NOMO-1 treated with DMSO at 0.1 percent for 48 hours (cell line): ENCODE measurements at regions not wholly inside any gene's neighbourhood (a gene's known extent, or its start where the extent isn't known, plus 50 kb on each side); places are given as distances from the start of the nearest gene placed in this dataset.
"Not testable (repeated sequence)": the region's sequence is repeated elsewhere in the genome, so short reads cannot be mapped to it uniquely, and the experiment has no call there.

Experiments used
- DNase-seq: peaks from one replicate; lab custom pipeline; 2025; ENCODE audit not compliant: unreplicated experiment; lab: John Stamatoyannopoulos, UW

DNA sequence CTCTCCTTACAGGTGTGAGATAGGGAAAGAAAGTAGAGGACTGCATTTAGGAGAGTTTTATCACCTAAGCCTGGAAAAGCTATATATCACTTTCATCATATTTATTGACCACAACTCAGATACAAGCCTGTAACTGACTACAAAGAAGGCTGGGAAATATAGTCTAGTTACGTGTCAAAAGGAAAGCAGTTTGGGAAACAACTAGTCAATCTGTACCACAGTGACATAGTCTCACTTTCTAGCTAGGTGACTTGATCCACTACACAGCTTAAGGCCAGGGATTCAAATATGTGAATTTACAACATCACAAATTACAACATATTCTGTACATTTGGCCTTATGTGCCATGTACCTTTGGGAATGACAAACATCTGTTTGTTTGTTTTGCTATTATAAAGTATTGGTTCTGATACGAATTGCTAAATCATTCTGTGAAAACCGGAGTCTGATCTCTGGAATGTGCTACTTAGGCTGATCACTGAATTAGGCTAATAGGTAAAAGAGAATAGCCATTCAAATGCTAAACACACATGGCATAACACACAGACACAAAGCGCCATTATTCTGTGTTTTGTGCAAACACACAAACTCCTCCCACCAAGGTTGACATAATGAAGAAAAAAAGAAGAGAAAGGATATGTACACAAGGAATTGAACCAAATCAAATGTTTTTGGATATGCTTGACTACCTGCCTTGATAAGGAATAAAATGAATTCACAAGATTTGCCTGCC is 279.8 kb downstream of the DUSP6 start:
- DNase-seq: no peak

DNA sequence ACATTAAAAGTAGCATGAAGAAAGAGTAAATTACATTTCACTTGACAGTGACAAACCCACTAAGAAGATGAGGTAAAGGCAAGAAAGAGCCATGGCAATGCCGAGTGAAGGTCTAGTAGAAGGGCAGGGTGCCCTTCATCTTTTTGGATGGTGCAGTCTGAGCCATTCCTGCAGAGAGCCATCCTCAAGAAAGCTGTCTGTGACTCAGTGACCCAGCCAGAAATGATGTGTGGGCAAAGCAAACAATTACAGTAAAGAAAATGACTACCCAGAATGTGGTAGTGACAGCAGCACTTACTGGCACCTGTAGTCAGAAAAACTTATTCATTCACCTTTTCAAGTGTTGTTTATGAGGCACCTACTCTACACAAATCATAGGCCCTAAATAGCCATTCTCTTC is 281.7 kb downstream of the DUSP6 start:
- no peak for DNase-seq

DNA sequence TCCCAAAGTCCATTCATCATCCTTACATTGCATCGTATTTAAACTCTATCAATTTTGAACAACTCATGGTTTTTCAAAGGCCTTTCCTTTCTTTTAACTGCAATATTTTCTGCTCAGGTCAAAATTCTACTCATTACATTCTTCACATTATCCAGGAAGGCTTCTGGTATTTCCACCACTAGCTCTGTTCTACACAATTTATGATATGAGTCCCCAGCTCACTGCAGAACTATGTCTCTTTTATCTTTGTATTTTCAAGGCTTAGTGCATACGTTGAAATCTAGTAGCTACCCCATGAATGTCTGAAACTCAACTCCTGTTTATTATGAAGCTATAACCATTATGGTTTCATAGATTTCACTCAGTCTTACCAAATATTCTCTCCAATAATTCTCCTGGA is 282.9 kb downstream of the DUSP6 start:
- no peak for DNase-seq

DNA sequence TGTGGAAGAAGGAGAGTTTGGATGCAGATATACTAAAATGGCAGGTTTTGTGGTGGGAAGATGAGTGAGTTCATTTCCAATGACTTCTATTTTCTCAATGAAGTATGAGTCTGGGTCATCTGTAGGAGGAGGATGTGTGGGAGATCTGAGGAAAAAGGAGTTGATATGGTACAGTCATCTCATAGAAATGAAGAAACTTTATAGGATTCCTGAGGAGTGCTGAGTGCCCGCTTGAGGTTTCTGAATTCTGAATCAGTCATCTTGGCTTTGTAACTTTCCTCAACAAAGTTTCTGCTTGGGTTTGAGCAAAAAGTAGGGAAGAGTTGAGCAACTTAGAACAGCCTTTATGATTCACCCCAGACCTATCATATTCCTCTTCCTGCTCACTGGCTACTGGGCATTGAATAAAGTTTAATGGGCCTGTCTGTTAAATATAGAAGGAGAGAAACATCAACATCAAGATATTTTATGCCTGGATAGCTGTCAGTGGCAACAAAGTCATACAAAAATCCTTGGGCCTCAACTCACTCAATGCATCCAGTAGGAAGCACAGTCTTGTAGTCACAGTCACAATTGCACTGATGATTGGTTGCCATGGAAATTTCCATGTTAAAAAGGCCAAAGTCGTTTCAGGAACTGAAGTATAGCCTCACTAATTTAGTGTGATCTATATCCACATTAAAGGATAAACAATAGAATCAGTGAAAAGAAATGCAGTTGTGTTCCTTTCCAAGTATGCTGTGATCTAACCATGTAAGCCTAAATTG is 284.7 kb downstream of the DUSP6 start:
- no peak for DNase-seq

DNA sequence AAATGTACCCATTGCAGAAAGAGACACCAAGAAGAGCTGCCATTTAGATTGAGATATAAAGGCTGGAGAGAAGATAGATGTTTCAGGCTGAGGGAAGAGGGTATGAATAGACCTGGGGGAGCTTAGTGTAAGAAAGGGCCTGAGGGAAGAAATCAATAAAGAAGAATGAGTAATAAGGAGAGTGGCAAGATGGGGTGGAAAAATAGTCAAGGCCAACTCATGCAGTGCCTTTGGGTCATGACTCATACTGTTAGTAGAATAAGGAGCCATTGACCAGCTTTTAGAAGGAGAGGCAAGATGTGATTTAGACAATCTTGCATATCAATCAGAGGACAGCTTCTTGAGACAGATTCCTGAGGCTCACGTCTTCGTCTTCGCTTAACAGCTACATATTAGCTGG is 287.5 kb downstream of the DUSP6 start:
- DNase-seq: no peak

DNA sequence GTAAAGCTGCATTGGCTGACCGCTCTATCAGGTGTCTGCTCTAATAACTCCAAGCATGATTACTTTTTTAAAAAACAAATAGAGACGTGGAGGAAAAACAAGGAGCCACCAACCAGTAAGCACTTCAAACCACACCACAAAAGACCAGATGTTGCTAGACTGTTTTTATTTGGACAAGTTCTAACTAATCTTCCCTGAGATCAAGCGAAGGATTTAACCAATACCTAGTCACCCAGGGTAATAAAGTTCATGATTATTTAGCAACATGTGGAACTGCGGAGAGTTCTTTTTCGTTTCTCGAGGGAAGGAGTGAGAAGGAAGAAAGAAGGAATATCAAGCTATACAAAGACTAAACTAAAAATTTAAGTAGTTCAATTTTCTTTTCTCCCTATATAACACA is 288.1 kb downstream of the DUSP6 start:
- DNase-seq: no peak

DNA sequence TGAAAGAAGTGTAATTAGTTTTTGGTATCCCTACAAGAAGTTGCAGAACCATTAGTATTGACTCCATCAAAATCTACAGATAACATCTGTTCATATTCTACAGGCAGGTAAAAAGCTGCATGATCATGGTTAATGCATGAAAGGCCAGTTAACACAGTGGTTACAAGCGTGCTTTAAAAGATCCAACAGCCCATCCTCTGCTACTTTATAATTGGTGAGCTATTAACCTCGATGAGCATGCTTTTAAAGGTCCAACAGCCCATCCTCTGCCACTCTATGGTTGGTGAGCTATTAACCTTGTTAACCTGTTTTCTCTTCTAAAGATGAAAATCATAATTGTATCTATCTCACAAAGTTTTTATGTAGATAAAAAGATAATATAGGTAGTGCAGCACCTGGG is 289.3 kb downstream of the DUSP6 start:
- no peak for DNase-seq

DNA sequence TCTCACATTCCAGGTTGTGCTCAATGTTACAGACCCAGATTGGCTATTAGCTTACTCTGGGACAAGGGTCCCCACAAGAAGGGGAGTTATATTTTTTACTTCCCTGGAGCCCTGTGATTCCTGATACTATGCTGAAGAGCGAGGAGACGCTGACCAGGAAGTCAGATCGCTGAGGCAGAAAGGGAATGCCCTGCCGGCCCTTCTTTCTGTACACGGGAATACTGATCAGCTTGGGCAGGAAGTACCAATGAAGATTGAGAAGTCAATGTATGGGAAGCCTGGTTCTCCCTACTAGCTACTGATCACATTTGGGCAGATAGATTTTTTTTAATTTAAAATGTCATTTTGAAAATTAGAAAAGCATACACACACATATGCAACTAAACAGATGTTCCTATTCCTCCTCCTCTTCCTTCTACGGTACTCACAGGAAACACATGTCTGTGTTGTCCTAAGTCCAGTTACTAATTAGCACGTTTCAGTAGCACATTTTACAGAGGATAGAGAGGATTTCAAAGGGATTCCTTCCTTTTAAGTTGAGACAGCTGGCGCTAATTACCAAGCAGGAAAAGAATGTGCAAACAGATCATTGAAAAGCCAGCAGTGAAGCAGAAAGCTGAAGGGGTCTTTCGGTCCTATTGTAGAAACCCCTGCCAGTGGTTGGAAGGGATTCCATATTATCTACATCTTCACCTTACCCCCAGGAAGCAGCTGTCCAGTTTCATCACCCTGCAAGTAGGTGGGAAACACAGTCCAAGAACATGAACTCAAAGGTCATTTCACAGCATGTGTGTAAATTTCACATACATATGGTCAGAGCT is 292.4 kb downstream of the DUSP6 start:
- no peak for DNase-seq

DNA sequence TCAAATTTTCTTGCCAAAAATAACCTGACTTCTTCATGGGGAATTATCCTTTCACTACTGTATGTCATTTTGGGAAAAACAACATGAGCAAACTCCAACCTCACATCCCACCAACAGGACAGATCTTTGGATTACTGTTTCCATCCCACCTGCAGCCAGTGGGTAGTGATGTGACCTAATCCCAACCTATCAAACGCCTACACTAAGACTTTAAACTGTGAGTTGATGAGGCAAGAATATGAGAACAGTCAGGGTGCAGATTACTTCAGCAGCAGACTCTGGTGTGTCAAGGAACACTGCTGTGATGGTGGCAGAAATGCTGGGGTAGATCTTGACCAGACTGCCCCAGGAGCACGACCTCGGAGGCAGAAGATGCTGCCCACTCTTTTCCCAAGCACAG is 293.2 kb downstream of the DUSP6 start:
- no peak for DNase-seq

DNA sequence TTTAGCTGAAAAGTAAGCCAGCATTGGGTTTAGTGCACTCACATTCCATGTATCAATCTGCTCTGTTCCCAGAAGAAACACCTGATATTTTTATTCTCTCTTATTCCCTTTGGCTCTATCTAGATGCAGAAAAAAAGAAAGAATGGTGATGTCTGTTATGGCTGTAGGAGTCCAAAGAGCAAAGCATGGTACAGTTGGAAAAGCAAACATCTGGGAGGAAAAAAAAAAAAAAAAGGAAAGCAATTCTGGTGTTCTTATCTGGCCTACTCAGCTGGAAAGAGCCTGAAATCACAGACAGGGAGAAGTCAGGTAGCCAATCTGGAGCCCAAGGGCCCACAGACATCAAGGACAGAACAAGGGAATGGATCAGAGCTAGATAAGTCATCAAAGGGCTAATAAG is 293.9 kb downstream of the DUSP6 start:
- DNase-seq: no peak

DNA sequence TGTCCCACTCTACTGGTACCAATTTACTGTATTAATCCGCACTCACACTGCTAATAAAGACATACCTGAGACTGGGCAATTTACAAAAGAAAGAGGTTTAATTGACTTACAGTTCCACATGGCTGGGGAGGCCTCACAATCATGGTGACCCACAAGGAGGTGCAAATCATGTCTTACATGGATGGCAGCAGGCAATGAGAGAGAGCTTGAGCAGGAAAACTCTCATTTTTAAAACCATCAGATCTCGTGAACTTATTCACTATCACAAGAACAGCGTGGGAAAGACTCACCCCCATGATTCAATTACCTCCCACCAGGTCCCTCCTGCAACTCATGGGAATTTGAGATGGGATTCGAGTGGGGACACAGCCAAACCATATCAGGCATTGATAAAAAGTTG is 298.5 kb downstream of the DUSP6 start:
- not testable (repeated sequence) for DNase-seq

DNA sequence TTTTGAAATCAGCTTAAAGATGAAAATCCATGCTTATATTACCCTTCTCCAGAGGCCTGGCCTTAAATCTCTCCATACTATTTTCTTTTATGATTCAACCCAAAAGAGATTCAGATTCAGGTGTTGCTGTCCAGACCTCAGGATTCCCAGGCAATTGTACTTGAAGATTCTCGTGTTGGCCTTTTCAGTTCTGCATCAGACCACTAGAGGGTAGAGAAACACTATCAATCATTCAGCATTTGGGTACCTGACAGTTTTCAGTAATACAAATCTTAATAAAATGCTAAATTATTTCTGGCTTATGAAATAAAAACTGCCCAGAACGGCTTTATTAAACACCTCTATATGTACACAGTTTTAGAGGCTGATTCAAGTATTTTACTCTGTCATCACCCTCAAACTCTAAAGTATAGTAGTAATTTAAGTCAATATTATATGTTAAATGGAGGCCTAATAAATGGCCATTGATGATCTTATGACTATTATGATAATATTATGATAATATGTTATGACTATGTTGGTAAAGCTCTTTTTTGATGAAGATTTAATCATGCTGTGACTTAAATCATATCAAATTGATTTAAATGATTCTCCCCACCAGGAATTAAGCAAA is 301.1 kb downstream of the DUSP6 start:
- peak; percentile 37 for DNase-seq

DNA sequence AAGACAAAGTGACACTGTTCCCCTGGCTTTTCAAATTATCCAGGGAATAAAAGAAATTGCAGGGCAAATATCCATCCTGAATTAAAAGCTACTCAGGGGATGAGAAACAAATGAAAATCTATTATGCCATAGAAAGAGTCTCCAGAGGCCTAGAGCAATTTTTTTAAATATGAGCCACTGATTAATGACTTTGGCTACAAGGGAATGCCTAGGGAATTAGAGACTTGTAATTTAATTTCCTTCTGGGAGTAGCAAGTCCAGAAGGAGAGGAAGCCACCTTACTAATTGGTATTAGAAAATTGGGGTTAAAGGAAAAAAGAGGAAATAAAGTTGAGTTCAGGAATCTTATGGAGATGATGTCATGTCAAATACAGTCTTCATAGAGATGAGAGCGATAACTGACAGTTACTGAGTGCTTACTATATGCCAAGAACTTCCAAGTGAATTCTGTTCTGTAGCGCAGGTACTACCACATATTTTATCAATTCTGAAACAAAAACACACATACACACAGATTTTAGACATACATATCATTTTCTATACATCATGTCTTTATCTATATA is 304.4 kb downstream of the DUSP6 start:
- DNase-seq: no peak

DNA sequence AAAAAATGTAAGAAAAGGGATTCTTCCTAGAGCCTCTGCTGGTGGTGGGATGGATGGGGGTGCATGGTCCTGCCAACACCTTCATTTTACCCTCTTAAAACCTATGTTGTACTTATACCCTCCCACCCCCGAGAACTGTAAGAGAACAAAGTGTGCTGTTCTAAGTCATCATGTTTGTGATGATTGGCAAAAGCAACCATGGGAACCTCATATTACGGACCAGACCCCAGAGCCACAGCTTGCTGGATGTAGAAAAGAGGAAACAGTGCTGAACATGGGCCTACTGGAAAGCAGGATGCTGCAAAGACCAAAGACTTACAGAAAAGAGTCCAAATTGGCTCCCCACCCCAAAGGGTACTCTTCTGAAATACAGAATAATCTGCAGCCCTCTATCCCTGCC is 311.2 kb downstream of the DUSP6 start:
- no peak for DNase-seq

DNA sequence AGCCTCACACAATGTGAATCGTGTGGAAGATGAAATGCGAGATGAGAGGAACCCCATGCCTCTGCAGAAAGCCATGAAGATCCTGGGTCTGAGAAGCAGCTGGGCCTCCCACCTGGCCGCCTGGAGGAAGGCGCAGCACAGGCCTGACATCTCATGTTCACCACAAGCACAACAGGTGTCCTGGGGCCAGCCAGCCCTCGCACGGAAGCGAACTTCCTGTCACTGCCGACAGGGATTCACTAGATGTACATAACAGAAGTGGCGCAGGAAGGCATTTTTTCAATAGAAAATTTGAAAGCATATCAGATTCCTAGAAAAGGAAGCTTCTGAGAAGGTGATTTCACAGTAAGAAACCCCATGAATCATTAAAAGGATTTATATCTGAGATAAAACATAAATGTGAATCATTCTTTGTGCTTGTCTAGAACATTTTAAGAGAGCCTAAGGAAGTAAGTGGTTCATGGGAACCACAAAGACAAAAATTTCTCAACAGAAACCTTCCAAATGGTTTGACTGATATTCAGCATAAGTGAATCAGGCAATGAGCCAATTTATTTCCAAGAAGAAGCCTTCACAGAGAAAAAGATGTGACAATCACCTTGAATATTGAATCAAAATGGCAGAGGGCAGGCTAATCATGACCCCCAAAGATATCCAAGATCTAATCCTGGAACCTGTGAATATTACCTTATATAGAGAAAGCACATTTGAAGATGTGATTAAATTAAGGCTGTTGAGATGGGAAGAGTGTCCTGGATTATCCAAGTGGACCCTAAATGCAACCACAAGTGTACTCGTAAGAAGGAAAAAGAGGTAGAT is 311.9 kb downstream of the DUSP6 start:
- DNase-seq: no peak

DNA sequence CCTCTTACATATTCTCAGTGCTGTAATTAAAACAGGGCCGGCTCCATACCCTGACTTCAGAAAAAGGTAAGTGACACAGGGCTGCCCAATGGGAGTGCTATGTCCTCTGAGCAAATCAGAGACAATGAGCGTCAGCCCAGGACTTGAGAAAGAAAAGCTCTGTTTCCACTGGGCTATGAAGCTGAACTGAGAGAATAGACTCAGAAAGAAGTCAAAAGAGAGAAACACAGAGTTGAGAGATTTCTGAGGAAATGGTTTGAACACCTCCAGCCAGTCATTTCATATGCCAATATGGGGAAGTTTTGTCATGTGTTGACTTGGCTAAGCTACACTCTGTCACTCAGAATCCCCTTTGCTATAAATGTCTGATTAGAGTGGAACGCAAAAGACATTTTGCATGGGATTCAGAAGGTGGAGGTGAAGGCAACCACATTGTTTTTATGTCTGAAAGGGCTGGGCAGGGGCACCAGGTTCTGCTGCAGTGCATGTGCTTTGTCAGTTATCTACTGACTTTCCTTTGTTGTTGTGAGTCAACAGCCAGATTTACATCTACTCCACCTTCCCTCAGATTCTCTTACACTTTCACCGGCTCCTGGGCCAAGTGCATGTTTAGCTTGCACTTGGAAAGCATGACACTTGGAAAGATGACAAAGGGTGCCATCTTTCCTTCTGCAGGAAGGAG is 313.3 kb downstream of the DUSP6 start:
- no peak for DNase-seq

DNA sequence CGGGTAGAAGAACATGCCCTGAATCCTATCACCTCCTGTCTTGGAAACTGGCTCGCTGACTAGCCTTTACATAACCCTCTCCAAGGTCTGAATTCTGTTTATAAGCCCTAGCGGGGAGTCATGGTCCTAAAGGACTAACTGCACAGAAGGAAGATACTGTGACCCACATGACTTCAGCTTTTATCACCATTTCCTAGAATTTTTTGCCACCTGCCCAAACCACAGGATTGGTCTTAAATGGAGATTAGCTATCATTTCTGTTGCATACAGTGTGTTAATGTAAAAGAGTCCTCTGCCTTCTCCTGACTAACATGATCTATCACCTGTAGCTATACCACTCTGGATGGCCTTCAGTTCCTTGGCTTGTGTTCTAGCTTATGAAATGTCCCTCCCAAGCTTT is 319.2 kb downstream of the DUSP6 start:
- no peak for DNase-seq

DNA sequence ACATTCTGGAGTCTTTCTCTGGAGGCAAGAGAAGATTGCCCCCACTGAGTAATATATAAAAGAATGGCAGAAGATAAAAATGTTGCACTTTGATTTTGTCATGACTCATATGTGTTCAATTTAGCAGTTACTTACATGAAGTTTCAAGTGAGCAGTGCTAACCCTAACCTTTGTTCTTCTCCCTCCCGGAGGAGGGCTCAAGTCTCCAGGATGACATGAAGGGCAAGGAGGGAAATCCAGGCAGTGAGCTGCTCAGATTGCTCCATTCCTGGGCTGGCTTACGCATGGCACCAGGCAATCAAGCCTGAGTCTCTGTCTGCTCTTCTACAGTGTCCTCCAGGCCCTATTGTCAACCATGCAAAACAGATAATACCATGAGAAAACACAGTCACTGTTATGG is 322.3 kb downstream of the DUSP6 start:
- no peak for DNase-seq

DNA sequence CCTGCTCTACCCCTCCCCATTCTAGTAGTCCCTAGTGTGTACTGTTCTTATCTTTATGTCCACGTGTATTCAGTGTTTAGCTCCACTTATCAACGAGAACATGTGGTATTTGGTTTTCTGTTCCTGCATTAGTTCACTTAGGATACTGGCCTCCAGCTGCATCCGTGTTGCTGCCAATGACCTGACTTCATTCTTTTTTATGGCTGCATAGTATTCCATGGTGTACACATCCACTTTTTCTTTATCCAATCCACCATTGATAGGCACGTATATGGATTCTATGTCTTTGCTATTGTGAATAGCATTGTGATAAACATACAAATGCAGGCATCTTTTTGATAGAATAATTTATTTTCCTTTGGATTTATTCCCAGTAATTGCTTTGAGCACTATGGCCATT is 327.7 kb downstream of the DUSP6 start:
- no peak for DNase-seq

DNA sequence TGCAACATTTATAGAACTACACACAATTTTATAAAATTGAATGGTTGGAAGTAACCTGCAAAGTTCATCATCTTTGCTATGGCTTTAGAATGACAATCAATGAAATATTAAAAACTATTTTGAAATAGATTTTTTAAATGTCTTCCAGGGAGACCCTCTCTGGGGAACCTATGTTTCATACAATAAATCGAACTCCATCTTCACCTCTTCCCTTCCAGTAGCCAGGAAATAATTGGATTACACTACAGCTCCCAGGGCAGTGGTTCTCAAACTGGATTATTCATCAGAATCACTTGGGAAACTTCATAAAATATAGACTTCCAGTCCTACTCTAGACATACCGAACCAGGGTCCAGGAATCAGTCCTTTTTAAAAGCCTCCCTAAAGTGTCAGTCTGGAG is 328.4 kb downstream of the DUSP6 start:
- DNase-seq: no peak
